LHCN-M2 (cell line): ENCODE measurements at regions not wholly inside any gene's neighbourhood (a gene's known extent, or its start where the extent isn't known, plus 50 kb on each side); places are given as distances from the start of the nearest gene placed in this dataset.
A peak's percentile ranks its signal among the peaks of the same experiment; 100 is the strongest.
"Not testable (repeated sequence)": the region's sequence is repeated elsewhere in the genome, so short reads cannot be mapped to it uniquely, and the experiment has no call there.

Experiments used
- DNase-seq: peaks from one replicate; pipeline ENCODE4 v3.0.0-alpha.2; 2012; ENCODE audit warnings: low read depth

DNA sequence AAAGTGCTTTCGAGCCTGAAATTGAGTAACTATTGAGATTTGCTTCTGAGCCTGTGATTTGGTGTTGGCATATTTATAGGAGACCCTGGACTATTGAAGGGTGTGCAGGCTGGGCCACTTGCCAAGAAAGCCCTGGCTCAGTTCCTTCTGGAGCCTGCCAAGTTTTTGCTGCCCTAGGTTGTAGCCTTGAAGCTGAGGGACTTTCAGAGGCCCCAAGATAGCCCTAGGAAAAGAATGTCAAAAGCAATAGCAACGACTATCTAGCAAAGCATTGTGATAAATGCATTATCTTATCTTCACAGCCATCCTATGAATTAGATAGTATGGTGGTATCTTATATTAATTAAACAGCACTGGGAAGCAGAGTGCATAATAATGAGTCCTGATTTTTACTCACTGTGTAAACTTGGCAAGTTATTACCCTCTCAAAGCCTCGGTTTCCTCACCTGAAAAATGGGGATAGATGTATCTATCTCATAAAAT is 473.7 kb upstream of the PODXL start:
- DNase-seq, result no peak

GRCh38 chr7:132029369-132030085 is 473.1 kb upstream of the PODXL start:
- no peak for DNase-seq

DNA sequence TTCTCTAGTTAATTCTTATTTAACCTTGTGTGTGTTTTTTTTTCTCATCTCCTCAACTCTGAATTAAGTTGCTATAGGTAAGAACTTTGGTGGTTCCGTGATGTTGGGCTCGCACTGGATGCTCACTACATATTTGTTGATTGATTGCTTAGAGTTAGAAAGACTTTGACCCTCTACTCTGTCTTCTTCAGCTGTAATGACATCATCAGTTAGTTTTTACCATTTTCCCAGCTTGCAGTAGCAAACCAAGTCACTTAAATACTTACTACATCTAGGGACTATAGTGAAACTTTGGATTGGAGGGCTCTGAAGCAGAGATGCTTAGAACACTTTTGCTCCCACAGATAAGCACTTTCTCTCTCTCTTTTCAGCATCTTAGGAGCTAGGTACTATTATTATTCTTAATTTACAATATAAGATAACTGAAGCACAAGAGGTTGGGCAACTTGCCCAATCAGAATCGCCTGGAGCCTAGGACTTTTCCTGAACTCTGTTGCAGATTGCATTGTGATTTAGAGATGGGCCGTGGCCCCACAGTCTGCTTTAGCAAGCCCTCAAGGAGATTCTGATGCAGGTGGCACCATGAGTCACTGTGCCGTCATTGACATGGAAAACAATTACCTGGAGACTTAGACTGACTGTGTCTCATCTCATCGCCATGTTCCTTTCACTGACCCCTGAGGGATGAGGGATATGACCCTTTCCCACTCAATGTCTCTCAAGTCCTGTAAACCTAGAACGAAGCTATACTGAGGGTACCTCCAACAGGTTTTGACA is 471.9 kb upstream of the PODXL start:
- no peak for DNase-seq

- no peak for DNase-seq
These were observed 467.9 kb upstream of the PODXL start for GRCh38 chr7:132024290-132024689.

GRCh38 chr7:132023466-132023865 is 467.0 kb upstream of the PODXL start:
- no peak for DNase-seq

GRCh38 chr7:132022188-132022587 is 465.8 kb upstream of the PODXL start:
- DNase-seq, result no peak

DNA sequence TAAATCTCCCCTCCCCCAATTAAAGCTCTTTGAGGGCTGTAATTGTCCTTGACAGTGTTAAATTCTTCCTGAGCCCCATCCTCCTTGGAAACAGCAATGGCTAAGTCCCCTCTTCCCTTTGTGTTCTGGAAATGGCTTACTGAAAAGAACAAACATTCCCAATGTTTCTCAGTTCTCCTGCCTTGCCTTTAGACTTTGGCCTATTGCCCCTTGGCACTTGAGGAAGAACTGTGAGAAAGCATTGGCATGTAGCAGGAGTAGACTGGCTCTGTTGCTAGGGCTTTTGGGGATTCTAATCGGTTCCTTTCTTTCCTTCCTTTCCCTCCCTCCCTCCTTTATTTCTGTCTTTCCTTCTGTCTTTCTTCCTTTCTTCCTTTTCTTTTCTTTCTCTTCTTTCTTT is 463.3 kb upstream of the PODXL start:
- no peak for DNase-seq

GRCh38 chr7:132009778-132010177 is 453.4 kb upstream of the PODXL start:
- DNase-seq, result peak; percentile 5

DNA sequence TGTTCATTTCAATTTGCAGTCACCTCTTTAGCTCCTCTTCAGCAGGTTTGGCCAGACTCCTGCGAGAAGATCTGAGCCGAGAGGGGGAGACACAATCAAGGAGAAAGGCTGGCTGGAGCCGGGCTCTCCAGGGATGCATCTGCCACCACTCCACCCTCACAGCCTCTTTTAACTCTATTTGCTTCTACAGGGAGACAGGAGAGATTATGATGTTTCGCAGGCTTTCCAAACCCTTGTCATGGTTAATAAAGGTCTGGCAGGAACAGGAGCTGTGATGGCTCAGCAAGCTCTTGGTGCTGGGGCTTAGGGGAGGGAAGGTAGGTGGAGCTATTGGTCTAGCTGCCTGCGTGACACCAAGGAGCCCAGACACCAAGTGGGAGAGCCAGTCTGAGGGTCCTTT is 448.1 kb upstream of the PODXL start:
- no peak for DNase-seq

DNA sequence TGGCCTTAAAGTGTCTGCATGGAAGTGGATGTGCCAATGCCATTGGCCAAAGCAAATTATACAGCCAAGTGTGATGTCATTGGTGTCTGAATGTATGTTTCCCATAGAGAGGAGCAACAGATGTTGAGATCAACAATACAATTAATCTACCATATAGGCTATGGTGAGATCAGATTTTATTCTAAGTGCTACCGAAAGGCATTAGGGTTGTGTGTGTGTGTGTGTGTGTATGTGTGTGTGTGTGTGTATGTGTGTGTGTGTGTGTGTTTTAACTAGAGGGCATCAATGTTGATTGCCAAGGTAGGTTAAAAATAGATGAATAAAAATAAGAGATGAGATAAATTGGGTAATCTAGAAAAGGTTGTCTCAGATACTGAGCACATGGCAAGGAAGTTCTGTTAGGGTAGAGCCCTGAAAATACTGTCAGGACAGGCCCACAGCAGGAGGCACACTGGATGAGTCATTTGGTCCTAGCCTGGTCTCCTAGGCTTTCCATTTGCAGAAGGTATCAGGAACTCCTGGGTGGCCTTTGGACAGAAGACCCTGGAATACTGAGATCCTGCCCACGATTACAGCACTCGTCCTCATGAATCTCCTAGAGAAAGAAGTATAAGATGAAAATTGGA is 446.0 kb upstream of the PODXL start:
- DNase-seq, result no peak

- DNase-seq, result no peak
These were observed 444.7 kb upstream of the PODXL start for GRCh38 chr7:132001146-132001545.

DNA sequence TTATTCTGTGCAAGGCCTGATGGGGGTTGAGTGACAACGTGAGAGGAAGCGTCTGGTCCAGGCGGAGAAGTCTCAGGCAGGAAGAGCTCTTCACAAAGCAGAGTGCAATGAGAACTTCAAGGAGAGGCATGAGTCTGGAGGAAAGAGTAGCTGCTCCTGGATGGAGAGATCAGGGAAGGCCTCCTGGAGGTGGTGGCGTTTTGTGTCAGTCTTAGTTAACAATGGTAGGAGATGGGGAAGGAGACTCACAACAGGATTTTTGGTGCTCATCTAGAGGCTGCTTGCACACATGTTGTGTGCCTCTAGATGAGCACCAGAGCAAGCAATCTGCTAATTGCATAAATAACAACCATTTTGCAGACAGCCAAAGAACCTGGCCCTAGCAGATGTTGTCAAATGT is 442.8 kb upstream of the PODXL start:
- no peak for DNase-seq

DNA sequence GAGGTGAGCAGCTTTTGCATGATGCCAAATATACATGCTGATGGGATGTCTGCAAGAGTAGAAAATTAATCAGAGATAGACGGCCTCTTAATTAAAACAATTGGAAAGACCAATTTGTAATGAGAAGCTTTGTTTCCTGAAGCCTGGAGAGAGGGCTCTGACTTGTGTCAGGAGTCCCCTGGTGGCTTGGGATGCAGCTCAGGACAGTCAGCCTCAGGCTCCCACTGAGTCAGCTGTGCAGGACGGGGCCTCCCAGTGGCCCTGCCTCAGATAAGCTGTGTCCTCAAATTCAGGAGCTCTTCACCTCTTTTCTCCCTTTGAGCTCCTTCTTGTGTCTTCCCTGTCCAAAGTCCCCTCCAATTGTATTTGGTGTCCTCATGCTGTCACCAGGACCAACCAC is 438.9 kb upstream of the PODXL start:
- no peak for DNase-seq

GRCh38 chr7:131981069-131981468 is 424.6 kb upstream of the PODXL start:
- DNase-seq, result not testable (repeated sequence)

DNA sequence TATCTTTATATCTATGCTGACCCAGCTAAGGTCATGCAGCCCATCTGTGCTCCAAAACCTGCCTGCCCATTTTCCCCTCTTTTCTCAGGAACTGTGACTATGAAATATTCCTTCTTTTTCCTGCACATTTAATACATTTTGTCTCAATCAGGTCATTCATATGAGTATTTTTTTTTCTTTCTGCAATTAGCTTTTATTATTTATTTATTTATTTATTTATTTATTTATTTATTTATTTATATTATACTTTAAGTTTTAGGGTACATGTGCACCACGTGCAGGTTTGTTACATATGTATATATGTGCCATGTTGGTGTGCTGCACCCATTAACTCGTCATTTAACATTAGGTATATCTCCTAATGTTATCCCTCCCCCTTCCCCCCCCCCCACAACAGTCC is 421.7 kb upstream of the PODXL start:
- DNase-seq, result not testable (repeated sequence)

DNA sequence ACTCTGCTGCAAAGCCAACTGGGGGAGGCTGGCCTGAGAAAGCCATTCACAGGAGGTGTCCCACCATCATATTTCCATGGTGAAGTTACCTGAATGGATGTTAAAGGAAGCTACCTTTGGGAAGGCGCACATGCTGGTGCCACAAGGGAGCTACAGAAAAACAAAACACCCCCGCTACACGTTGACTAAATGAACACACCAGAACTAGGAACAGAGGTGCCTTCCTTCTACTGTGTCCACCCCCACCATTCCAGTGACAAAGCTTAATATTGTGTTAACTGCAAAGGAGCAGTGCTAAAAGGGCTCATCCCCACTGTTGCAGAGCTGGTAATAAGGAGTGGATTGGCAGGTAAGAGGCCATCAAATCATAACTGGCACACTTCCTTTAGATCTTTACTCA is 420.0 kb upstream of the PODXL start:
- DNase-seq, result no peak

GRCh38 chr7:131974671-131975070 is 418.2 kb upstream of the PODXL start:
- no peak for DNase-seq

DNA sequence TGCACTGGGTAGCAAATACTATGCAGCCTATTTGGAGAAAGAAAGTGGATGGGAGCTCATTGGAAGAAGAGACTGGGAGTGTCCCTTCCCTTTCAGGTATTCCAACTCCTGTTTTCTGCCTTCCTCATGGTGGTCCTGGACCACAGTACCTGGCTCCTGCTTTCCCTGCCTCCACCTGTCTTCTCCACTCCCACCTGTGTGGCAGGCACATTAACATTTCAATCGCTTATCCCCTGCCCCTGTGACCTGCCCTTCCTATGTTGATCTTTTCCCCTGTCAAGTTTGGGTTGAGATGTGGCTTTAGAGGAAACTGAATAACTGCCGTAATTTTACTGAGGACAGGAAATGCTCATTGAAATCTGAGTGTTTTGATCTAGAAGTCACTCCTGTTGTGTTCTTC is 415.8 kb upstream of the PODXL start:
- DNase-seq, result no peak

- no peak for DNase-seq
These were observed 414.2 kb upstream of the PODXL start for GRCh38 chr7:131970602-131971001.

DNA sequence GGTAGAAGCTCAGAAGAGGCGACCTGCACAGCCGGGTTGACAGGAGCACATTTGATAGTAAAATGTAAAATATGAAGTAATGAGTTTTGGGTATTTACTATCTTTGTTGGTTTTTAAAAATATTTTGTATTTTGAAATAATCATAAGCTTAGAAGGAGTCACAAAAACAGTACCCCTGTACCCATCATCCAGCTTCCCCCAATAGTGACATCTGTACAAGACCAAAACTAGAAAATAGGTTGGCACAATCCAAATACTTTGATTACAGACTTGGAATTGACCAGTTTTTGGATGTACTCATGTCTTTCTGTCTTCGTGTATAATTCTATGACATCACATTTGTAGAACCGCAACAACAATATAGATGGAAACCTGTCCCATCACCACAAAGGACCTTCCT is 413.1 kb upstream of the PODXL start:
- DNase-seq, result no peak

DNA sequence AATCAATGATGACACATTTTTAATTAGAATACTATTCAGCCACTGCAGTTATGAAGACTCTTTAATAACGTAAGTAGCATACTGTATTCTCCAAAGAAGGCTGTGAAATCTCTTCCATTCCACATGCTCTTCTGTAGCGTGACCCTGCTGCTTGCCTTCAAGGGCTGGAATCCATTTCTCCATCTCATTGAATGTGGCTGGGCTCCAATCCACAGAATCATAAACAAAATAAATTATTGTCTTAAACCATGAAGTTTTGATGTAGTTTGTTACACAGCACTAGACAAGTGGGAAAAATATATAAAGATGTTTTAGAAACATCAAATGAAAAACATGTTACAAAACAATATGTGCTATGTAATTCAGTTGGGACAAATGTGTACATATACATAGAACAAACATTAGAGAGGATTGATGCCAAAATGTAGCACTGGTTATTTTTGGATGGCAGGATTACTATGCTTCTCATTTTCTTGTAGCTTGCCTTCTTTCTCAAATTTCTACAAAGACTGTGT is 410.8 kb upstream of the PODXL start:
- DNase-seq, result no peak

- no peak for DNase-seq
These were observed 407.8 kb upstream of the PODXL start for GRCh38 chr7:131964203-131964602.
